HCT116 (cell line): ENCODE measurements at regions not wholly inside any gene's neighbourhood (a gene's known extent, or its start where the extent isn't known, plus 50 kb on each side); places are given as distances from the start of the nearest gene placed in this dataset.

Experiments
- ATAC-seq: fragments of 200-7000 bp; cut with Tn5 transposase; 2 replicates; pipeline ENCODE4 v1.9.1; 2020; ENCODE audit warnings: mild to moderate bottlenecking, moderate library complexity
- BruUV-seq: library from RNA; stranded (reverse); fragments of 400-500 nt; replicated peaks from 2 replicates; lab custom pipeline; 2021; lab: Mats Ljungman, UMichigan
- CTCF ChIA-PET: fragments of 300-600 bp; sonication (Branson Sonifier 250); formaldehyde crosslinking; loops from one replicate; lab custom pipeline; 2021; ENCODE audit warnings: antibody characterized with exemption; lab: Charles Lee
- POLR2A ChIA-PET: fragments of 300-600, 350-600 bp; sonication (Branson Sonifier 250); formaldehyde crosslinking; loops from one replicate; lab custom pipeline; 2021; ENCODE audit warnings: antibody characterized with exemption; lab: Charles Lee
- RAD21 ChIA-PET, 2 experiments: fragments of 300-600 bp; sonication (Branson Sonifier 250); formaldehyde crosslinking; loops; one replicate each; lab custom pipeline; 2023; ENCODE audit warnings: low total read pairs in 2 of 2; ENCODE audit not compliant: uncharacterized antibody in 2 of 2, unreplicated experiment in 2 of 2, low non-redundant PET in 1 of 2; lab: Charles Lee
- DNase-seq: peaks from one replicate; pipeline ENCODE4 v3.0.0-alpha.2; 2010; ENCODE audit warnings: low read depth, low spot score
- H2AFZ ChIP-seq: fragments of 200-600 bp; shearing (Covaris generic), sonication (generic); 2 replicates; pipeline ENCODE4 v1.6.1; 2017; ENCODE audit warnings: low read depth, mixed run types, mixed read lengths, antibody characterized with exemption, low read length; ENCODE audit not compliant: poor library complexity, severe bottlenecking
- H3K27ac ChIP-seq: 2 replicates; pipeline ENCODE4 v1.5.1; 2012; ENCODE audit warnings: low read depth, low read length
- H3K27me3 ChIP-seq: fragments of 200-600 bp; sonication (generic); 2 replicates; pipeline ENCODE4 v1.6.1; 2016; ENCODE audit warnings: mixed run types, low read length, mixed read lengths; ENCODE audit not compliant: insufficient read depth
- H3K36me3 ChIP-seq, 2 experiments: fragments of 200-500 bp in 1 of 2; fragments of 200-600 bp in 1 of 2; sonication (Bioruptor generic) in 1 of 2; sonication (generic) in 1 of 2; 2 replicates each; pipeline versions ENCODE4 v1.5.1 to v1.6.1; 2014 to 2016; ENCODE audit warnings: low read length in 2 of 2, inconsistent platforms in 1 of 2, mixed read lengths in 1 of 2, mixed run types in 1 of 2; ENCODE audit not compliant: insufficient read depth in 2 of 2, control insufficient read depth in 1 of 2
- H3K4me1 ChIP-seq, 2 experiments: fragments of 200-600 bp in 1 of 2; sonication (generic) in 1 of 2; 2 replicates each; pipeline versions ENCODE4 v1.5.1 to v1.6.1; 2012 to 2017; ENCODE audit warnings: low read length in 2 of 2, inconsistent platforms in 1 of 2, mild to moderate bottlenecking in 1 of 2, mixed read lengths in 1 of 2, mixed run types in 1 of 2, moderate library complexity in 1 of 2; ENCODE audit not compliant: insufficient read depth in 2 of 2, control insufficient read depth in 1 of 2
- H3K4me2 ChIP-seq: fragments of 200-600 bp; sonication (generic); 2 replicates; pipeline ENCODE4 v1.6.1; 2017; ENCODE audit warnings: mixed run types, low read length, mixed read lengths
- H3K4me3 ChIP-seq, 2 experiments: fragments of 200-600 bp in 1 of 2; sonication (generic) in 1 of 2; replicated peaks in 1 of 2; 2 replicates each; pipeline ENCODE4 v1.5.1; 2011 to 2016; ENCODE audit warnings: low read length in 2 of 2, control low read depth in 1 of 2, low read depth in 1 of 2, mild to moderate bottlenecking in 1 of 2, mixed read lengths in 1 of 2, mixed run types in 1 of 2
- H3K79me2 ChIP-seq: fragments of 200-600 bp; sonication (generic); 2 replicates; pipeline ENCODE4 v1.6.1; 2017; ENCODE audit warnings: mild to moderate bottlenecking, mixed run types, low read length, moderate library complexity, mixed read lengths; ENCODE audit not compliant: insufficient read depth
- H3K9ac ChIP-seq: fragments of 200-600 bp; sonication (generic); 2 replicates; pipeline ENCODE4 v1.6.1; 2016; ENCODE audit warnings: low read length, mixed read lengths
- H3K9me2 ChIP-seq: fragments of 200-600 bp; sonication (generic), shearing (Covaris generic); 2 replicates; pipeline ENCODE4 v1.6.1; 2017; ENCODE audit warnings: mixed run types, mild to moderate bottlenecking, moderate library complexity; ENCODE audit not compliant: insufficient read depth
- H3K9me3 ChIP-seq, 2 experiments: fragments of 200-500 bp in 1 of 2; fragments of 200-600 bp in 1 of 2; sonication (Bioruptor generic) in 1 of 2; sonication (generic) in 1 of 2; 2 replicates each; pipeline ENCODE4 v1.6.1; 2014 to 2017; ENCODE audit warnings: low read length in 2 of 2, mixed read lengths in 2 of 2, inconsistent platforms in 1 of 2, low read depth in 1 of 2, mild to moderate bottlenecking in 1 of 2, mixed run types in 1 of 2, moderate library complexity in 1 of 2; ENCODE audit not compliant: control insufficient read depth in 1 of 2, insufficient read depth in 1 of 2
- H4K20me1 ChIP-seq: fragments of 200-600 bp; sonication (generic), shearing (Covaris generic); 2 replicates; pipeline ENCODE4 v1.6.1; 2017; ENCODE audit warnings: mixed run types, mild to moderate bottlenecking, moderate library complexity; ENCODE audit not compliant: insufficient read depth
- CBX3 ChIP-seq: IDR thresholded peaks from 2 replicates; pipeline ENCODE4 v1.6.1; 2012; ENCODE audit warnings: low read depth
- CTCF ChIP-seq, 3 experiments: fragments of 200-600 bp in 1 of 3; sonication (generic) in 1 of 3; IDR thresholded peaks in 2 of 3; conservative IDR thresholded peaks in 1 of 3; 2 replicates each; pipeline ENCODE4 v1.5.1; 2012 to 2017; ENCODE audit warnings: low read depth in 2 of 3, low read length in 2 of 3, antibody characterized with exemption in 1 of 3, borderline replicate concordance in 1 of 3, control low read depth in 1 of 3, mild to moderate bottlenecking in 1 of 3, mixed read lengths in 1 of 3, mixed run types in 1 of 3, moderate library complexity in 1 of 3; ENCODE audit not compliant: insufficient read depth in 1 of 3
- JUND ChIP-seq: IDR thresholded peaks from 2 replicates; pipeline ENCODE4 v1.6.1; 2012
- MAX ChIP-seq: IDR thresholded peaks from 2 replicates; pipeline ENCODE4 v1.6.1; 2012
- POLR2AphosphoS5 ChIP-seq: IDR thresholded peaks from 2 replicates; pipeline ENCODE4 v1.6.1; 2011; ENCODE audit warnings: mild to moderate bottlenecking, low read depth, low read length, moderate library complexity
- REST ChIP-seq: IDR thresholded peaks from 2 replicates; pipeline ENCODE4 v1.6.1; 2012; ENCODE audit warnings: low read depth
- SIN3A ChIP-seq: IDR thresholded peaks from 2 replicates; pipeline ENCODE4 v1.6.1; 2012; ENCODE audit warnings: low read depth
- SP1 ChIP-seq: IDR thresholded peaks from 2 replicates; pipeline ENCODE4 v1.6.1; 2012; ENCODE audit warnings: low read depth
- TCF7L2 ChIP-seq: IDR thresholded peaks from 2 replicates; pipeline ENCODE4 v1.7.0; 2011; ENCODE audit warnings: borderline replicate concordance, inconsistent platforms; ENCODE audit not compliant: insufficient read depth, insufficient read length; ENCODE audit errors: extremely low read depth
- YY1 ChIP-seq: IDR thresholded peaks from 2 replicates; pipeline ENCODE4 v1.6.1; 2011; ENCODE audit warnings: low read length, low read depth, moderate library complexity, mild to moderate bottlenecking; ENCODE audit not compliant: insufficient replicate concordance; ENCODE audit errors: extremely low read depth
- intact Hi-C: fragments of 100-400 bp; cut with micrococcal nuclease; formaldehyde crosslinking; loops from 2 replicates; pipeline ENCODE4 v1.10.0; 2022

- TF ChIP-seq REST (no peak), SP1 (no peak)
- TF ChIP-seq, all 23 proteins: peak for 0
Observed at GRCh38 chr1:177423090-177423489, 252.3 kb downstream of the BRINP2 start (continued).

GRCh38 chr1:177413982-177414596 is 243.3 kb downstream of the BRINP2 start:
- ATAC-seq (no peak), DNase-seq (no peak)
- Histone ChIP-seq H2AFZ (no peak overlapping the region), H3K36me3 (no peaks in the 10 kb centered on the region), H3K9me3 (no peaks in the 10 kb centered on the region), H3K4me2 (no peak overlapping the region), H4K20me1 (no peaks in the 10 kb centered on the region), H3K79me2 (no peaks in the 10 kb centered on the region), H3K9me2 (no peaks in the 10 kb centered on the region), H3K27me3 (peaks cover 24% of the 10 kb centered on the region; the same call in 1 of the 2 replicates), H3K27ac (no peak overlapping the region), H3K4me3 (no peak overlapping the region), H3K9ac (no peak overlapping the region), H3K4me1 (no peaks in the 10 kb centered on the region)
- POLR2A ChIA-PET = no interaction called here
- RAD21 ChIA-PET = no interaction called here
- BruUV-seq = no TSS peak
- CTCF ChIA-PET = no interaction called here
- intact Hi-C loops = loop anchor here (1.0 kb wide), 1 partner anchor 54 kb away; no protein-coding TSS in a partner anchor
- TF ChIP-seq CTCF (IDR thresholded peaks at IDR 0.05 in 2 of 3, conservative IDR thresholded peaks at IDR 0.05 in 1 of 3; ENCODE audit: borderline replicate concordance in 1 of 3, insufficient read depth in 1 of 3, low read depth in 2 of 3, low read length in 2 of 3) (no peak), REST (no peak), JUND (no peak), MAX (no peak), CBX3 (no peak), YY1 (no peak), SIN3A (no peak), POLR2AphosphoS5 (no peak), TCF7L2 (no peak)
